Sigmoid colon (tissue), 4 donors: ENCODE measurements at regions not wholly inside any gene's neighbourhood (a gene's known extent, or its start where the extent isn't known, plus 50 kb on each side); places are given as distances from the start of the nearest gene placed in this dataset.

Experiments used
- CTCF ChIP-seq, 4 experiments: fragments of 450-650 bp in 3 of 4; fragments of 200-600 bp in 1 of 4; IDR thresholded peaks; one replicate each; pipeline ENCODE4 v1.5.1; 2016 to 2019; ENCODE audit warnings: antibody characterized with exemption in 4 of 4, mild to moderate bottlenecking in 3 of 4, moderate library complexity in 2 of 4
- EP300 ChIP-seq, 4 donors: sonication (generic); formaldehyde crosslinking; IDR thresholded peaks; one replicate each; pipeline ENCODE4 v1.6.1; 2017; ENCODE audit warnings: antibody characterized with exemption in 4 of 4
- POLR2AphosphoS5 ChIP-seq, 4 donors: sonication (generic); formaldehyde crosslinking; IDR thresholded peaks; one replicate each; pipeline ENCODE4 v1.6.1; 2017; ENCODE audit warnings: antibody characterized with exemption in 4 of 4

GRCh38 chrX:739611-740010 lies 109.0 kb downstream of the SHOX start:
- TF ChIP-seq CTCF (IDR thresholded peaks at IDR 0.05) (no peak), EP300 (IDR thresholded peaks at IDR 0.05) (no peak), POLR2AphosphoS5 (IDR thresholded peaks at IDR 0.05) (no peak)
